Choroid plexus epithelial cell (primary cell): ENCODE measurements at regions not wholly inside any gene's neighbourhood (a gene's known extent, or its start where the extent isn't known, plus 50 kb on each side); places are given as distances from the start of the nearest gene placed in this dataset.

ENCODE experiments used
- DNase-seq: peaks from one replicate; pipeline ENCODE4 v3.0.0-alpha.2; 2010; ENCODE audit warnings: low read depth
- H3K4me3 ChIP-seq: 2 replicates; pipeline ENCODE4 v1.5.1; 2011; ENCODE audit warnings: low read depth, mild to moderate bottlenecking, control low read depth, low read length, moderate library complexity
- CTCF ChIP-seq: conservative IDR thresholded peaks from 2 replicates; pipeline ENCODE4 v1.5.1; 2011; ENCODE audit warnings: low read depth, mild to moderate bottlenecking, control low read depth, inconsistent platforms, low read length, moderate library complexity

GRCh38 chr2:75333646-75334045, 134.3 kb upstream of the TACR1 start:
- TF ChIP-seq CTCF: no peak
- no peak overlapping the region for H3K4me3 ChIP-seq
- DNase-seq: no peak

GRCh38 chr2:75328156-75328555, 128.8 kb upstream of the TACR1 start:
- TF ChIP-seq CTCF: no peak
- DNase-seq: no peak
- H3K4me3 ChIP-seq: no peak overlapping the region

GRCh38 chr2:75327334-75327733, 128.0 kb upstream of the TACR1 start:
- no peak for DNase-seq
- H3K4me3 ChIP-seq: no peak overlapping the region
- no peak for TF ChIP-seq CTCF

GRCh38 chr2:75326645-75327044, 127.3 kb upstream of the TACR1 start:
- TF ChIP-seq CTCF: no peak

GRCh38 chr2:75325594-75325993, 126.3 kb upstream of the TACR1 start:
- no peak for TF ChIP-seq CTCF
- H3K4me3 ChIP-seq: no peak overlapping the region
- DNase-seq: no peak

More at GRCh38 chr2:75326645-75327044, 127.3 kb upstream of the TACR1 start:
- no peak for DNase-seq
- H3K4me3 ChIP-seq: no peak overlapping the region

GRCh38 chr2:75324861-75325284, 125.6 kb upstream of the TACR1 start:
- DNase-seq: no peak
- TF ChIP-seq CTCF: no peak
- H3K4me3 ChIP-seq: no peak overlapping the region

- TF ChIP-seq CTCF: no peak
- no peak for DNase-seq
- H3K4me3 ChIP-seq: no peak overlapping the region
Observed at GRCh38 chr2:75324141-75324540, 124.8 kb upstream of the TACR1 start.
